ENCODE measurements at regions not wholly inside any gene's neighbourhood (a gene's known extent, or its start where the extent isn't known, plus 50 kb on each side); places are given as distances from the start of the nearest gene placed in this dataset.

DNA sequence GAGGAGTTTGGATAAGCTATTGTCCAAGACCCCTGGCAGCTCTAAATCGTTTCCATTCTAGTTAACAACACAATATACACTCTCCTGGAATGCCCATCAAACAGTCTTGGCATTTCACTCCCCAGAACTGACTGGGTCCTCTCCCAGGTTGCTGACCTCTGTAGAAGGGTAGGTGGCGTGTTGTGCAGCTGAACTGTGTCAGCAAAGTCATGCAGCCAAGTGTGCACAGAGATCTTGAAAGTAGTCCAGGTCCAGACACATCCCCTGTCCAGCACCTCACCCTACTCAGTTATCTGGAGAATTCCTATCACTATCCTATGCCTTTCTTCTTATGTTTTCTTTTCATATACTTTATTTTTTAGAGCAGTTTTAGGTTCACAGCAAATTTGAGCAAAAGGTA lies 312.7 kb downstream of the GABRB3 start:
- H3K4ac ChIP-seq (ENCODE audit: low read depth, low read length): no peak overlapping the region
- H2AFZ ChIP-seq (ENCODE audit: insufficient read depth, low read length, poor library complexity): no peak overlapping the region
- no peak overlapping the region for H2BK120ac ChIP-seq (ENCODE audit: insufficient read depth, low read length, poor library complexity)
- no peak overlapping the region for H3K27ac ChIP-seq (ENCODE audit: low read depth, low read length)
- H3K4me3 ChIP-seq (ENCODE audit: low read depth, low read length): no peak overlapping the region
- WGBS (ENCODE audit: extremely low coverage, insufficient coverage, insufficient read length): no CpG with 5 or more reads among the region's 2 CpGs
- H4K8ac ChIP-seq (ENCODE audit: low read depth, low read length): no peak overlapping the region
- no peak overlapping the region for H3K23ac ChIP-seq (ENCODE audit: low read length)
- H3K79me2 ChIP-seq (ENCODE audit: control insufficient read depth, insufficient read depth, low read length, poor library complexity): no peaks in the 10 kb centered on the region
- H2BK5ac ChIP-seq (ENCODE audit: low read depth, low read length, poor library complexity): no peak overlapping the region
- no peaks in the 10 kb centered on the region for H3K79me1 ChIP-seq (ENCODE audit: low read length)
- DNase-seq: no peak
- H4K12ac ChIP-seq (ENCODE audit: low read depth, low read length): no peak overlapping the region
- no peak overlapping the region for H3K18ac ChIP-seq (ENCODE audit: low read length)
- H4K91ac ChIP-seq (ENCODE audit: low read depth, low read length): no peak overlapping the region
- no peak overlapping the region for H3K14ac ChIP-seq (ENCODE audit: low read length)
- H3K36me3 ChIP-seq (ENCODE audit: control insufficient read depth in 1 of 2, insufficient read depth in 2 of 2, low read length in 2 of 2): no peaks in the 10 kb centered on the region
- H3K9me3 ChIP-seq (ENCODE audit: insufficient read depth, low read depth, low read length): peaks cover 4% of the 10 kb centered on the region
- no peak overlapping the region for H2AK5ac ChIP-seq (ENCODE audit: low read length)
- H3K4me2 ChIP-seq (ENCODE audit: low read length): no peak overlapping the region
- no peaks in the 10 kb centered on the region for H3K4me1 ChIP-seq (ENCODE audit: control insufficient read depth in 1 of 2, insufficient read depth in 2 of 2, low read length in 2 of 2)
- H3K9ac ChIP-seq (ENCODE audit: low read length): no peak overlapping the region
- no peaks in the 10 kb centered on the region for H3K27me3 ChIP-seq (ENCODE audit: insufficient read depth, low read length)
- no peak overlapping the region for H2BK12ac ChIP-seq (ENCODE audit: low read length)

DNA sequence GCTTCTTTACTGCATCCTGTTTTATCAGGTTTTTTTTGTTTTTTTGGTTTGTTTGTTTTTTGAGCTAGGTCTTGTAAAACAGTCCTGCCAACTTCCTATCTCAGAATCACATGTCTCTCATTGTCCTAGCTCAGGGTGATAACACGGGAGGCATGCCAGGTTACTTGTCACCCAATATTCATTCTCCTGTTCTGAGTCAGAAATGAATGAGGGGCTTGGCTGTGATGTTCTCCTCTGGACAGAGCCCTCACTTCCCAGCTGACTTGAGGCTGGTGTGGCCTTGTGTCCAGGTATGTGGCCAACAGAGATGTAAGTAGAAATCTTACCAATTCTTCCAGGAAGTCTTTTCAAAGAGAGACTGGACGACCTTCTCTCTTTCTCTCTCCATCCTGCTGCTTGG lies 317.0 kb downstream of the GABRB3 start:
- Histone ChIP-seq H4K8ac (ENCODE audit: low read depth, low read length) (no peak overlapping the region), H3K79me1 (ENCODE audit: low read length) (no peaks in the 10 kb centered on the region), H3K4me3 (ENCODE audit: low read depth, low read length) (no peak overlapping the region), H2AK5ac (ENCODE audit: low read length) (no peak overlapping the region), H3K4ac (ENCODE audit: low read depth, low read length) (no peak overlapping the region), H3K23ac (ENCODE audit: low read length) (no peak overlapping the region), H2BK12ac (ENCODE audit: low read length) (no peak overlapping the region), H3K14ac (ENCODE audit: low read length) (no peak overlapping the region), H2AFZ (ENCODE audit: insufficient read depth, low read length, poor library complexity) (no peak overlapping the region), H4K91ac (ENCODE audit: low read depth, low read length) (no peak overlapping the region), H3K4me2 (ENCODE audit: low read length) (no peak overlapping the region), H3K27me3 (ENCODE audit: insufficient read depth, low read length) (no peaks in the 10 kb centered on the region), H3K9ac (ENCODE audit: low read length) (no peak overlapping the region), H3K79me2 (ENCODE audit: control insufficient read depth, insufficient read depth, low read length, poor library complexity) (no peaks in the 10 kb centered on the region), H3K18ac (ENCODE audit: low read length) (no peak overlapping the region), H3K9me3 (ENCODE audit: insufficient read depth, low read depth, low read length) (peaks cover 3% of the 10 kb centered on the region), H4K12ac (ENCODE audit: low read depth, low read length) (no peak overlapping the region), H2BK5ac (ENCODE audit: low read depth, low read length, poor library complexity) (no peak overlapping the region), H3K27ac (ENCODE audit: low read depth, low read length) (no peak overlapping the region), H2BK120ac (ENCODE audit: insufficient read depth, low read length, poor library complexity) (no peak overlapping the region), H3K36me3 (ENCODE audit: control insufficient read depth in 1 of 2, insufficient read depth in 2 of 2, low read length in 2 of 2) (no peaks in the 10 kb centered on the region), H3K4me1 (ENCODE audit: control insufficient read depth in 1 of 2, insufficient read depth in 2 of 2, low read length in 2 of 2) (no peaks in the 10 kb centered on the region)
- DNase-seq: no peak
- no CpG with 5 or more reads among the region's 2 CpGs for WGBS (ENCODE audit: extremely low coverage, insufficient coverage, insufficient read length)

DNA sequence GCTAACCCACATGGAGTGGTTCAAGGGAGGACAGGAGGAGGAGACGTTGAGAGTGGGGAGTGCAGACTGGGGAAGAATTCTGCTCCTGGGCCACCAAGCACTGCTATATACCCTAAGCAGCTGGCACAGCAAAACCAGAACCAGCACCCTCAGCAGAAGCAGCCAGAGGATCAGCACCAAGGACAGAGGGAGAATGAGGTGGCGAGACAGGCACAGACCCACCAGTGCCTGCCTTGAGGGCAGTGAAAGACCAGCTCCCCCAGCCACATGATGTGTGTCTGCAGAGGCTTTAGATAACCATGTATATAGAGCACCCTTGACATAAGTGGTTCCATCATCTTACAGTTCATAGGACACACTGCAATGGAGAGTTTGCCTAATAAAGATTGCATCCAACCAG lies 319.0 kb downstream of the GABRB3 start:
- Histone ChIP-seq H3K27ac (ENCODE audit: low read depth, low read length) (no peak overlapping the region), H3K79me1 (ENCODE audit: low read length) (peaks cover 3% of the 10 kb centered on the region), H3K9me3 (ENCODE audit: insufficient read depth, low read depth, low read length) (peaks cover 3% of the 10 kb centered on the region), H3K4me2 (ENCODE audit: low read length) (no peak overlapping the region), H3K79me2 (ENCODE audit: control insufficient read depth, insufficient read depth, low read length, poor library complexity) (no peaks in the 10 kb centered on the region), H3K9ac (ENCODE audit: low read length) (no peak overlapping the region), H2BK12ac (ENCODE audit: low read length) (no peak overlapping the region), H3K4me1 (ENCODE audit: control insufficient read depth in 1 of 2, insufficient read depth in 2 of 2, low read length in 2 of 2) (peaks cover 0 to under 1% of the 10 kb centered on the region in 2 experiments), H2BK120ac (ENCODE audit: insufficient read depth, low read length, poor library complexity) (no peak overlapping the region), H3K27me3 (ENCODE audit: insufficient read depth, low read length) (no peaks in the 10 kb centered on the region), H2AFZ (ENCODE audit: insufficient read depth, low read length, poor library complexity) (no peak overlapping the region), H3K18ac (ENCODE audit: low read length) (no peak overlapping the region), H3K14ac (ENCODE audit: low read length) (no peak overlapping the region), H3K23ac (ENCODE audit: low read length) (no peak overlapping the region), H2BK5ac (ENCODE audit: low read depth, low read length, poor library complexity) (no peak overlapping the region), H3K4ac (ENCODE audit: low read depth, low read length) (no peak overlapping the region), H4K12ac (ENCODE audit: low read depth, low read length) (no peak overlapping the region), H2AK5ac (ENCODE audit: low read length) (no peak overlapping the region), H4K8ac (ENCODE audit: low read depth, low read length) (no peak overlapping the region), H3K36me3 (ENCODE audit: control insufficient read depth in 1 of 2, insufficient read depth in 2 of 2, low read length in 2 of 2) (no peaks in the 10 kb centered on the region), H3K4me3 (ENCODE audit: low read depth, low read length) (no peak overlapping the region), H4K91ac (ENCODE audit: low read depth, low read length) (no peak overlapping the region)
- no peak for DNase-seq
- WGBS (ENCODE audit: extremely low coverage, insufficient coverage, insufficient read length): no CpG with 5 or more reads among the region's 2 CpGs

DNA sequence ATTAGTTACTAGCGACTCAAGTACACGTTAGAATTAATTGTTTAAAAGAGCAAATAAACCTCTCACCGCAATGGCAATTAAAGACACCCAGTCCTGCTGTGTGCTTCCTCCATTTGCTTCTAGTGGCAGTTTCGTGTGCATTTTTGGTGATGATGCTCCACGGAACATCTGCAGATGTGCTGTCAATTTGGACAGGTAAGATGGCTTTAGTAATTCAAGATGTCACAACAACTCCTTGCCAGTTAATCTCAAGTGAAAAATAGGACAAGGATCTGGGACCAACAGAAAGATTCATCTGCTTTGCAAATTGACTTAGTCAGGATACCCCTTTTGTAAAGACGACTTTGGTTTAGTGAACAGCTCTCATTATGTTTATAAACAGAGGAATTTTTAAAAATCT lies 320.9 kb downstream of the GABRB3 start:
- Histone ChIP-seq H3K9ac (ENCODE audit: low read length) (no peak overlapping the region), H3K14ac (ENCODE audit: low read length) (no peak overlapping the region), H3K4me1 (ENCODE audit: control insufficient read depth in 1 of 2, insufficient read depth in 2 of 2, low read length in 2 of 2) (peaks cover 0 to 2% of the 10 kb centered on the region in 2 experiments), H3K79me2 (ENCODE audit: control insufficient read depth, insufficient read depth, low read length, poor library complexity) (no peaks in the 10 kb centered on the region), H3K4me3 (ENCODE audit: low read depth, low read length) (no peak overlapping the region), H3K36me3 (ENCODE audit: control insufficient read depth in 1 of 2, insufficient read depth in 2 of 2, low read length in 2 of 2) (no peaks in the 10 kb centered on the region), H3K27me3 (ENCODE audit: insufficient read depth, low read length) (no peaks in the 10 kb centered on the region), H3K23ac (ENCODE audit: low read length) (no peak overlapping the region), H2BK120ac (ENCODE audit: insufficient read depth, low read length, poor library complexity) (no peak overlapping the region), H2AFZ (ENCODE audit: insufficient read depth, low read length, poor library complexity) (no peak overlapping the region), H4K91ac (ENCODE audit: low read depth, low read length) (no peak overlapping the region), H3K4ac (ENCODE audit: low read depth, low read length) (no peak overlapping the region), H4K12ac (ENCODE audit: low read depth, low read length) (no peak overlapping the region), H3K79me1 (ENCODE audit: low read length) (peaks cover 4% of the 10 kb centered on the region), H3K27ac (ENCODE audit: low read depth, low read length) (no peak overlapping the region), H3K4me2 (ENCODE audit: low read length) (no peak overlapping the region), H3K18ac (ENCODE audit: low read length) (no peak overlapping the region), H2AK5ac (ENCODE audit: low read length) (no peak overlapping the region), H3K9me3 (ENCODE audit: insufficient read depth, low read depth, low read length) (peaks cover 2% of the 10 kb centered on the region), H4K8ac (ENCODE audit: low read depth, low read length) (no peak overlapping the region), H2BK12ac (ENCODE audit: low read length) (no peak overlapping the region), H2BK5ac (ENCODE audit: low read depth, low read length, poor library complexity) (no peak overlapping the region)
- no CpG with 5 or more reads among the region's 6 CpGs for WGBS (ENCODE audit: extremely low coverage, insufficient coverage, insufficient read length)
- DNase-seq: no peak

Measured in trophoblast cell (in vitro differentiated cells and primary cell).